Ishikawa (cell line): ENCODE measurements at regions not wholly inside any gene's neighbourhood (a gene's known extent, or its start where the extent isn't known, plus 50 kb on each side); places are given as distances from the start of the nearest gene placed in this dataset.

Source experiments
- CEBPB ChIP-seq: IDR thresholded peaks from 2 replicates; pipeline ENCODE4 v1.6.1; 2012
- CREB1 ChIP-seq: IDR thresholded peaks from 2 replicates; pipeline ENCODE4 v1.6.1; 2012; ENCODE audit warnings: low read depth
- EGR1 ChIP-seq: IDR thresholded peaks from 2 replicates; pipeline ENCODE4 v1.6.1; 2012
- EP300 ChIP-seq: IDR thresholded peaks from 2 replicates; pipeline ENCODE4 v1.6.1; 2012; ENCODE audit warnings: borderline replicate concordance
- FOXM1 ChIP-seq: IDR thresholded peaks from 2 replicates; pipeline ENCODE4 v1.6.1; 2012; ENCODE audit warnings: low read depth, borderline replicate concordance
- NFIC ChIP-seq: IDR thresholded peaks from 2 replicates; pipeline ENCODE4 v1.6.1; 2012
- RAD21 ChIP-seq: IDR thresholded peaks from 2 replicates; pipeline ENCODE4 v1.6.1; 2012; ENCODE audit warnings: low read depth
- TAF1 ChIP-seq: IDR thresholded peaks from 2 replicates; pipeline ENCODE4 v1.6.1; 2012; ENCODE audit warnings: low read depth, mild to moderate bottlenecking
- TCF12 ChIP-seq: IDR thresholded peaks from 2 replicates; pipeline ENCODE4 v1.6.1; 2012; ENCODE audit warnings: low read depth
- TEAD4 ChIP-seq: IDR thresholded peaks from 2 replicates; pipeline ENCODE4 v1.6.1; 2012
- YY1 ChIP-seq: IDR thresholded peaks from 2 replicates; pipeline ENCODE4 v1.6.1; 2012; ENCODE audit warnings: low read depth
- ZBTB7A ChIP-seq: IDR thresholded peaks from 2 replicates; pipeline ENCODE4 v1.6.1; 2012; ENCODE audit warnings: low read depth
- TF ChIP-seq, protein P1 (sequence below): IDR thresholded peaks from 2 replicates; pipeline ENCODE4 v1.6.1; 2012
- TF ChIP-seq, protein P2 (sequence below): IDR thresholded peaks from 2 replicates; pipeline ENCODE4 v1.6.1; 2012; ENCODE audit warnings: low read depth, mild to moderate bottlenecking
- TF ChIP-seq, protein P3 (sequence below): IDR thresholded peaks from 2 replicates; pipeline ENCODE4 v1.6.1; 2012

DNA sequence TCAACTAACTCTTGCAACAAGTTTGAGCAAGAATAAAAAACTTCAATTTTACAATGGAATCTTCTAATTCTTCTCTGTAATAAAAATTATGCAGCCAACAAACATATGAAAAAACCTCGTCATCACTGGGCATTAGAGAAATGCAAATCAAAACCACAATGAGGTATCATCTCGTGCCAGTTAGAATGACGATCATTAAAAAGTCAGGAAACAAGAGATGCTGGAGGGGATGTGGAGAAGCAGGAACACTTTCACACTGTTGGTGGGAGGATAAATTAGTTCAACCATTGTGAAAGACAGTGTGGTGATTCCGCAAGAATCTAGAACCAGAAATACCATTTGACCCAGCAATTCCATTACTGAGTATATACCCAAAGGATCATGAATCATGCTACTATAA is 327.5 kb upstream of the LYPLAL1 start:
- no peak for TF ChIP-seq TAF1
- no peak for TF ChIP-seq FOXM1
- no peak for TF ChIP-seq NFIC
- no peak for TF ChIP-seq CREB1
- no peak for TF ChIP-seq CEBPB
- TF ChIP-seq, protein P1, sequence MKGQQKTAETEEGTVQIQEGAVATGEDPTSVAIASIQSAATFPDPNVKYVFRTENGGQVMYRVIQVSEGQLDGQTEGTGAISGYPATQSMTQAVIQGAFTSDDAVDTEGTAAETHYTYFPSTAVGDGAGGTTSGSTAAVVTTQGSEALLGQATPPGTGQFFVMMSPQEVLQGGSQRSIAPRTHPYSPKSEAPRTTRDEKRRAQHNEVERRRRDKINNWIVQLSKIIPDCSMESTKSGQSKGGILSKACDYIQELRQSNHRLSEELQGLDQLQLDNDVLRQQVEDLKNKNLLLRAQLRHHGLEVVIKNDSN: no peak

DNA sequence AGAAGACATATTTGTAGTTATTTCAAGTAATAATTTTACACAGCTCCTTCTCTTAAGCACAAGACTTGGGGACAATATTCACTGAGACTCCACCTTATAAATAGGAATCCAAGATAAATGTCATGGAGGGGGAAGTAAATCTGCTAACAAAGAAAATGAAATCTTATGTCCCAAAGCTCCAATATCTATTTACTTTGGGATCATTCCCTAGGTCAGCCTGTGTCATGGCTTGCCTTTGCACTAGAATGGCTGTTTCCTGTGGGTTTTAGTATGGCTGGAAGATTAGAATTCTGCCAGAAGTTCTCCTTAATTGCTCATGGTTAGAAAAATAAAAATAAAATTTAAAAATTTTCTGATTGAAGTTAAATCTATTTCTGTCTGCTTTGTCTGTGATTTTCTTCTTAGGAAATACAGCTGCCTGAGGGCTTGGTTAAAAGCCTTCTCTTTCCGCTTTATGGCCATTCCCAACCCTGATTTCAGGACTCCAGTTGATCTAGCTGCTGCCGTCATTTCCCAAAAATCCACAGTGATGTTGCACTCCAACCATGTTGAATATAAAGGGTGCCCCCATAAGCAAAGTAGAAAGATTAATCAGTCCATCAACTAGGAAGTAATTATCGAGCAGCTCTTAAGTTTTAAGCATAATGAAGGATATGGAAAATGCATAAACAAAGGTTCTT is 326.4 kb upstream of the LYPLAL1 start:
- TF ChIP-seq NFIC (no peak), TCF12 (no peak), CREB1 (no peak), TAF1 (no peak), RAD21 (no peak), EGR1 (no peak), EP300 (no peak), FOXM1 (no peak), ZBTB7A (no peak)
- TF ChIP-seq, protein P2, sequence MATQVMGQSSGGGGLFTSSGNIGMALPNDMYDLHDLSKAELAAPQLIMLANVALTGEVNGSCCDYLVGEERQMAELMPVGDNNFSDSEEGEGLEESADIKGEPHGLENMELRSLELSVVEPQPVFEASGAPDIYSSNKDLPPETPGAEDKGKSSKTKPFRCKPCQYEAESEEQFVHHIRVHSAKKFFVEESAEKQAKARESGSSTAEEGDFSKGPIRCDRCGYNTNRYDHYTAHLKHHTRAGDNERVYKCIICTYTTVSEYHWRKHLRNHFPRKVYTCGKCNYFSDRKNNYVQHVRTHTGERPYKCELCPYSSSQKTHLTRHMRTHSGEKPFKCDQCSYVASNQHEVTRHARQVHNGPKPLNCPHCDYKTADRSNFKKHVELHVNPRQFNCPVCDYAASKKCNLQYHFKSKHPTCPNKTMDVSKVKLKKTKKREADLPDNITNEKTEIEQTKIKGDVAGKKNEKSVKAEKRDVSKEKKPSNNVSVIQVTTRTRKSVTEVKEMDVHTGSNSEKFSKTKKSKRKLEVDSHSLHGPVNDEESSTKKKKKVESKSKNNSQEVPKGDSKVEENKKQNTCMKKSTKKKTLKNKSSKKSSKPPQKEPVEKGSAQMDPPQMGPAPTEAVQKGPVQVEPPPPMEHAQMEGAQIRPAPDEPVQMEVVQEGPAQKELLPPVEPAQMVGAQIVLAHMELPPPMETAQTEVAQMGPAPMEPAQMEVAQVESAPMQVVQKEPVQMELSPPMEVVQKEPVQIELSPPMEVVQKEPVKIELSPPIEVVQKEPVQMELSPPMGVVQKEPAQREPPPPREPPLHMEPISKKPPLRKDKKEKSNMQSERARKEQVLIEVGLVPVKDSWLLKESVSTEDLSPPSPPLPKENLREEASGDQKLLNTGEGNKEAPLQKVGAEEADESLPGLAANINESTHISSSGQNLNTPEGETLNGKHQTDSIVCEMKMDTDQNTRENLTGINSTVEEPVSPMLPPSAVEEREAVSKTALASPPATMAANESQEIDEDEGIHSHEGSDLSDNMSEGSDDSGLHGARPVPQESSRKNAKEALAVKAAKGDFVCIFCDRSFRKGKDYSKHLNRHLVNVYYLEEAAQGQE: no peak
- TF ChIP-seq, protein P1: no peak
- TF ChIP-seq, protein P3, sequence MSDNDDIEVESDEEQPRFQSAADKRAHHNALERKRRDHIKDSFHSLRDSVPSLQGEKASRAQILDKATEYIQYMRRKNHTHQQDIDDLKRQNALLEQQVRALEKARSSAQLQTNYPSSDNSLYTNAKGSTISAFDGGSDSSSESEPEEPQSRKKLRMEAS: no peak

DNA sequence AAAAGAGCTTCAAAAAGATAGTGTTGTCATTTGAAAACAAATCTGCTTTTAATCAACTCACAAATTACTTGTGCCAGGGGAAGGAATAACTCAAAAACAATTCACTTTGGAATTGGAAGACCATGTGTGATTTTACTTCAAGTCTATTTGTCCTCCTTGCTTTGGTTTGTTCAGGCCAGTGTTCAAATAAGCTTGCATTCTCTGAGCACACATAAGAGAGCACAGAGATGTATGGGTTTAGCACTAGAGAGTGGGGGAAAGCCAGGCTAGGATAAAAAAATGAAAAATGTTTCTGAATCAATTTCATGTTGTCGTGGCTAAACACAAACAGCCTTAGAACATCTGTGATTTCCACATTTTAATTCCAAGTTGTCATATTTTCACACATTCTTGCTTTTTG is 325.7 kb upstream of the LYPLAL1 start:
- TF ChIP-seq CREB1: no peak
- TF ChIP-seq, protein P1: no peak
- no peak for TF ChIP-seq FOXM1
- TF ChIP-seq, protein P2: no peak
- no peak for TF ChIP-seq YY1
- TF ChIP-seq CEBPB: no peak
- no peak for TF ChIP-seq TCF12
- no peak for TF ChIP-seq TAF1
- no peak for TF ChIP-seq EGR1
- TF ChIP-seq NFIC: no peak
- TF ChIP-seq, protein P3: no peak
- TF ChIP-seq EP300: no peak

DNA sequence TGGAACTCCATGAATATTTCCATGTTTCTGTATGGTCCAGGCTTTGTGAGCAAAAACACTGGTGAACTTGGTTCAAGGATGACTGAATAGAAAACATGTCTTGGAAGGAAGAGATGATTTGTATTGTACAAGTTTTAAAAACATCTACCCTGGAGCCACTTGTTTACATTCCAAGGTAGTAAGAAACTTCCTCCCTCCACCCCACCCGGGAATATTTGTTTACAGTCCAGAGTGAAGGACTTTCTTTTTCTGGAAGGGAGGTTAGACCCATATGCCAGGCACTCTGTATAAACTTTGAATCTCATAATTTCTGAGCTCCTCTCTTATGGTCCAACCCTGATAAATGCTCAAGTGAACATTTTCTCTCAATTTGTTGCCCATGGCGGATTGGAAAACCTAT is 323.3 kb upstream of the LYPLAL1 start:
- TF ChIP-seq EP300 (no peak), YY1 (no peak), FOXM1 (no peak), NFIC (no peak), EGR1 (no peak), TCF12 (no peak)
- TF ChIP-seq, protein P3: no peak

DNA sequence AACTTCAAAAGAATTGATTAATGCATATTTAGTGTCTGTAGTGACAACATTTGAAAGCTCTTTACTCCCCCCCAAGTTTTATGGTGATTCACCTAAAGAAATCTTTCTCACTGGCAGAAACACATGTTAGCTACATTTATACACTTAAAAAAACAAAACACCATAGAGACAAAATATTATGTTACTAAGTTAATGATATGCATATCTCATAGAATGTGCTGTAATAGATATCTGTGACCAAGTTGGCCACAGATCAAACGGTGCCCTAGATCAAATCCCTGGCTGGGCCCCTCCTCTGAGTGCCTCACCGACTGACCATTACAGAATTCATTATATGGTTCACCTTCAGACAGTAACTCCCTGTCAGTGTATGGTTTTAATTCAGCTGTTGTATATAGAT is 322.1 kb upstream of the LYPLAL1 start:
- no peak for TF ChIP-seq RAD21
- TF ChIP-seq YY1: no peak
- no peak for TF ChIP-seq EGR1
- TF ChIP-seq CEBPB: no peak
- TF ChIP-seq, protein P2: no peak
- TF ChIP-seq, protein P3: no peak
- TF ChIP-seq TEAD4: no peak
- TF ChIP-seq, protein P1: no peak
- no peak for TF ChIP-seq ZBTB7A
- no peak for TF ChIP-seq NFIC
- no peak for TF ChIP-seq TAF1
- TF ChIP-seq FOXM1: no peak
- no peak for TF ChIP-seq TCF12
- no peak for TF ChIP-seq EP300
- TF ChIP-seq CREB1: no peak
